ENCODE measurements at regions not wholly inside any gene's neighbourhood (a gene's known extent, or its start where the extent isn't known, plus 50 kb on each side); places are given as distances from the start of the nearest gene placed in this dataset.
"Not testable (repeated sequence)": the region's sequence is repeated elsewhere in the genome, so short reads cannot be mapped to it uniquely, and the experiment has no call there.

- ChIA-PET CTCF (no interaction called here), POLR2A (no interaction called here)
- TF ChIP-seq SP1 (IDR thresholded peaks at IDR 0.05) = no peak
- TF ChIP-seq TARDBP (IDR thresholded peaks at IDR 0.05) = no peak
- TF ChIP-seq FOXM1 (IDR thresholded peaks at IDR 0.05; ENCODE audit: borderline replicate concordance) = no peak
- no peak for TF ChIP-seq SUZ12 (IDR thresholded peaks at IDR 0.05)
- no peak for TF ChIP-seq ZNF384 (IDR thresholded peaks at IDR 0.05)
- TF ChIP-seq PKNOX1 (IDR thresholded peaks at IDR 0.05) = no peak
- TF ChIP-seq CTBP1 (IDR thresholded peaks at IDR 0.05; ENCODE audit: borderline replicate concordance) = no peak
- no peak for DNase-seq (ENCODE audit: extremely low spot score)
These were observed 597.2 kb downstream of the GOLGA6L6 start for GRCh38 chr15:19944261-19944888.

GRCh38 chr15:19943515-19943914 is 598.1 kb downstream of the GOLGA6L6 start:
- ChIA-PET CTCF (no interaction called here), POLR2A (no interaction called here)
- TF ChIP-seq TARDBP (IDR thresholded peaks at IDR 0.05) = no peak
- TF ChIP-seq SP1 (IDR thresholded peaks at IDR 0.05) = no peak
- TF ChIP-seq BHLHE40 (IDR thresholded peaks at IDR 0.05; ENCODE audit: borderline replicate concordance) = no peak
- no peak for TF ChIP-seq NFRKB (IDR thresholded peaks at IDR 0.05)
- no peak for TF ChIP-seq ELF4 (IDR thresholded peaks at IDR 0.05)
- TF ChIP-seq FOXM1 (IDR thresholded peaks at IDR 0.05; ENCODE audit: borderline replicate concordance) = no peak
- no peak for TF ChIP-seq LEF1 (IDR thresholded peaks at IDR 0.05; ENCODE audit: borderline replicate concordance)
- no peak for TF ChIP-seq L3MBTL2 (conservative IDR thresholded peaks at IDR 0.05)
- DNase-seq (ENCODE audit: extremely low spot score) = no peak

- CTCF ChIA-PET, POLR2A ChIA-PET: not testable (repeated sequence)
These were observed 638.3 kb downstream of the GOLGA6L6 start for GRCh38 chr15:19903281-19903680.

GRCh38 chr15:19902388-19902787 is 639.2 kb downstream of the GOLGA6L6 start:
- CTCF ChIA-PET; POLR2A ChIA-PET; DNase-seq (ENCODE audit: extremely low spot score): not testable (repeated sequence)

More at GRCh38 chr15:19903281-19903680, 638.3 kb downstream of the GOLGA6L6 start:
- not testable (repeated sequence) for DNase-seq (ENCODE audit: extremely low spot score)

GRCh38 chr15:19901414-19901813 is 640.2 kb downstream of the GOLGA6L6 start:
- DNase-seq (ENCODE audit: extremely low spot score); POLR2A ChIA-PET; CTCF ChIA-PET: not testable (repeated sequence)

- no peak for DNase-seq (ENCODE audit: extremely low spot score)
- CTCF ChIA-PET = no interaction called here
These were observed 642.4 kb downstream of the GOLGA6L6 start for GRCh38 chr15:19899021-19899824.

GRCh38 chr15:19888811-19889210 is 652.8 kb downstream of the GOLGA6L6 start:
- DNase-seq (ENCODE audit: extremely low spot score); CTCF ChIA-PET; POLR2A ChIA-PET: not testable (repeated sequence)

More at GRCh38 chr15:19899021-19899824, 642.4 kb downstream of the GOLGA6L6 start:
- TF ChIP-seq CTBP1 (IDR thresholded peaks at IDR 0.05; ENCODE audit: borderline replicate concordance) = no peak
- TF ChIP-seq LEF1 (IDR thresholded peaks at IDR 0.05; ENCODE audit: borderline replicate concordance) = no peak
- POLR2A ChIA-PET = no interaction called here

- POLR2A ChIA-PET, CTCF ChIA-PET: not testable (repeated sequence)
These were observed 697.5 kb downstream of the GOLGA6L6 start for GRCh38 chr15:19844061-19844460.

More at GRCh38 chr15:19844061-19844460, 697.5 kb downstream of the GOLGA6L6 start:
- not testable (repeated sequence) for DNase-seq (ENCODE audit: extremely low spot score)

All from HEK293T (cell line).